HCT116 (cell line): ENCODE measurements at regions not wholly inside any gene's neighbourhood (a gene's known extent, or its start where the extent isn't known, plus 50 kb on each side); places are given as distances from the start of the nearest gene placed in this dataset.

Source experiments
- ATAC-seq: fragments of 200-7000 bp; cut with Tn5 transposase; 2 replicates; pipeline ENCODE4 v1.9.1; 2020; ENCODE audit warnings: mild to moderate bottlenecking, moderate library complexity
- BruUV-seq: library from RNA; stranded (reverse); fragments of 400-500 nt; replicated peaks from 2 replicates; lab custom pipeline; 2021; lab: Mats Ljungman, UMichigan
- CTCF ChIA-PET: fragments of 300-600 bp; sonication (Branson Sonifier 250); formaldehyde crosslinking; loops from one replicate; lab custom pipeline; 2021; ENCODE audit warnings: antibody characterized with exemption; lab: Charles Lee
- POLR2A ChIA-PET: fragments of 300-600, 350-600 bp; sonication (Branson Sonifier 250); formaldehyde crosslinking; loops from one replicate; lab custom pipeline; 2021; ENCODE audit warnings: antibody characterized with exemption; lab: Charles Lee
- RAD21 ChIA-PET, 2 experiments: fragments of 300-600 bp; sonication (Branson Sonifier 250); formaldehyde crosslinking; loops; one replicate each; lab custom pipeline; 2023; ENCODE audit warnings: low total read pairs in 2 of 2; ENCODE audit not compliant: uncharacterized antibody in 2 of 2, unreplicated experiment in 2 of 2, low non-redundant PET in 1 of 2; lab: Charles Lee
- DNase-seq: peaks from one replicate; pipeline ENCODE4 v3.0.0-alpha.2; 2010; ENCODE audit warnings: low read depth, low spot score
- H2AFZ ChIP-seq: fragments of 200-600 bp; shearing (Covaris generic), sonication (generic); 2 replicates; pipeline ENCODE4 v1.6.1; 2017; ENCODE audit warnings: low read depth, mixed run types, mixed read lengths, antibody characterized with exemption, low read length; ENCODE audit not compliant: poor library complexity, severe bottlenecking
- H3K27ac ChIP-seq: 2 replicates; pipeline ENCODE4 v1.5.1; 2012; ENCODE audit warnings: low read depth, low read length
- H3K27me3 ChIP-seq: fragments of 200-600 bp; sonication (generic); 2 replicates; pipeline ENCODE4 v1.6.1; 2016; ENCODE audit warnings: mixed run types, low read length, mixed read lengths; ENCODE audit not compliant: insufficient read depth
- H3K36me3 ChIP-seq, 2 experiments: fragments of 200-500 bp in 1 of 2; fragments of 200-600 bp in 1 of 2; sonication (Bioruptor generic) in 1 of 2; sonication (generic) in 1 of 2; 2 replicates each; pipeline versions ENCODE4 v1.5.1 to v1.6.1; 2014 to 2016; ENCODE audit warnings: low read length in 2 of 2, inconsistent platforms in 1 of 2, mixed read lengths in 1 of 2, mixed run types in 1 of 2; ENCODE audit not compliant: insufficient read depth in 2 of 2, control insufficient read depth in 1 of 2
- H3K4me1 ChIP-seq, 2 experiments: fragments of 200-600 bp in 1 of 2; sonication (generic) in 1 of 2; 2 replicates each; pipeline versions ENCODE4 v1.5.1 to v1.6.1; 2012 to 2017; ENCODE audit warnings: low read length in 2 of 2, inconsistent platforms in 1 of 2, mild to moderate bottlenecking in 1 of 2, mixed read lengths in 1 of 2, mixed run types in 1 of 2, moderate library complexity in 1 of 2; ENCODE audit not compliant: insufficient read depth in 2 of 2, control insufficient read depth in 1 of 2
- H3K4me2 ChIP-seq: fragments of 200-600 bp; sonication (generic); 2 replicates; pipeline ENCODE4 v1.6.1; 2017; ENCODE audit warnings: mixed run types, low read length, mixed read lengths
- H3K4me3 ChIP-seq, 2 experiments: fragments of 200-600 bp in 1 of 2; sonication (generic) in 1 of 2; replicated peaks in 1 of 2; 2 replicates each; pipeline ENCODE4 v1.5.1; 2011 to 2016; ENCODE audit warnings: low read length in 2 of 2, control low read depth in 1 of 2, low read depth in 1 of 2, mild to moderate bottlenecking in 1 of 2, mixed read lengths in 1 of 2, mixed run types in 1 of 2
- H3K79me2 ChIP-seq: fragments of 200-600 bp; sonication (generic); 2 replicates; pipeline ENCODE4 v1.6.1; 2017; ENCODE audit warnings: mild to moderate bottlenecking, mixed run types, low read length, moderate library complexity, mixed read lengths; ENCODE audit not compliant: insufficient read depth
- H3K9ac ChIP-seq: fragments of 200-600 bp; sonication (generic); 2 replicates; pipeline ENCODE4 v1.6.1; 2016; ENCODE audit warnings: low read length, mixed read lengths
- H3K9me2 ChIP-seq: fragments of 200-600 bp; sonication (generic), shearing (Covaris generic); 2 replicates; pipeline ENCODE4 v1.6.1; 2017; ENCODE audit warnings: mixed run types, mild to moderate bottlenecking, moderate library complexity; ENCODE audit not compliant: insufficient read depth
- H3K9me3 ChIP-seq, 2 experiments: fragments of 200-500 bp in 1 of 2; fragments of 200-600 bp in 1 of 2; sonication (Bioruptor generic) in 1 of 2; sonication (generic) in 1 of 2; 2 replicates each; pipeline ENCODE4 v1.6.1; 2014 to 2017; ENCODE audit warnings: low read length in 2 of 2, mixed read lengths in 2 of 2, inconsistent platforms in 1 of 2, low read depth in 1 of 2, mild to moderate bottlenecking in 1 of 2, mixed run types in 1 of 2, moderate library complexity in 1 of 2; ENCODE audit not compliant: control insufficient read depth in 1 of 2, insufficient read depth in 1 of 2
- H4K20me1 ChIP-seq: fragments of 200-600 bp; sonication (generic), shearing (Covaris generic); 2 replicates; pipeline ENCODE4 v1.6.1; 2017; ENCODE audit warnings: mixed run types, mild to moderate bottlenecking, moderate library complexity; ENCODE audit not compliant: insufficient read depth
- CBX3 ChIP-seq: IDR thresholded peaks from 2 replicates; pipeline ENCODE4 v1.6.1; 2012; ENCODE audit warnings: low read depth
- CTCF ChIP-seq, 3 experiments: fragments of 200-600 bp in 1 of 3; sonication (generic) in 1 of 3; IDR thresholded peaks in 2 of 3; conservative IDR thresholded peaks in 1 of 3; 2 replicates each; pipeline ENCODE4 v1.5.1; 2012 to 2017; ENCODE audit warnings: low read depth in 2 of 3, low read length in 2 of 3, antibody characterized with exemption in 1 of 3, borderline replicate concordance in 1 of 3, control low read depth in 1 of 3, mild to moderate bottlenecking in 1 of 3, mixed read lengths in 1 of 3, mixed run types in 1 of 3, moderate library complexity in 1 of 3; ENCODE audit not compliant: insufficient read depth in 1 of 3
- FOSL1 ChIP-seq: IDR thresholded peaks from 2 replicates; pipeline ENCODE4 v1.6.1; 2012; ENCODE audit warnings: low read depth
- JUND ChIP-seq: IDR thresholded peaks from 2 replicates; pipeline ENCODE4 v1.6.1; 2012
- POLR2A ChIP-seq: IDR thresholded peaks from 2 replicates; pipeline ENCODE4 v1.7.0; 2011; ENCODE audit warnings: borderline replicate concordance; ENCODE audit not compliant: insufficient read depth, insufficient read length; ENCODE audit errors: extremely low read depth
- POLR2AphosphoS5 ChIP-seq: IDR thresholded peaks from 2 replicates; pipeline ENCODE4 v1.6.1; 2011; ENCODE audit warnings: mild to moderate bottlenecking, low read depth, low read length, moderate library complexity
- RAD21 ChIP-seq: IDR thresholded peaks from 2 replicates; pipeline ENCODE4 v1.6.1; 2012; ENCODE audit warnings: low read depth, mild to moderate bottlenecking
- REST ChIP-seq: IDR thresholded peaks from 2 replicates; pipeline ENCODE4 v1.6.1; 2012; ENCODE audit warnings: low read depth
- SIN3A ChIP-seq: IDR thresholded peaks from 2 replicates; pipeline ENCODE4 v1.6.1; 2012; ENCODE audit warnings: low read depth
- SP1 ChIP-seq: IDR thresholded peaks from 2 replicates; pipeline ENCODE4 v1.6.1; 2012; ENCODE audit warnings: low read depth
- YY1 ChIP-seq: IDR thresholded peaks from 2 replicates; pipeline ENCODE4 v1.6.1; 2011; ENCODE audit warnings: low read length, low read depth, moderate library complexity, mild to moderate bottlenecking; ENCODE audit not compliant: insufficient replicate concordance; ENCODE audit errors: extremely low read depth
- ZFX ChIP-seq: fragments of 450-650 bp; IDR thresholded peaks from 2 replicates; pipeline ENCODE4 v1.6.1; 2017
- intact Hi-C: fragments of 100-400 bp; cut with micrococcal nuclease; formaldehyde crosslinking; loops from 2 replicates; pipeline ENCODE4 v1.10.0; 2022
- TF ChIP-seq, protein P1 (sequence below): IDR thresholded peaks from 2 replicates; pipeline ENCODE4 v1.6.1; 2011; ENCODE audit warnings: mild to moderate bottlenecking, low read length, moderate library complexity; ENCODE audit not compliant: insufficient replicate concordance; ENCODE audit errors: extremely low read depth
- TF ChIP-seq, protein P2 (sequence below): IDR thresholded peaks from 2 replicates; pipeline ENCODE4 v1.6.1; 2012

- intact Hi-C loops, result no loop called here
- H3K9me3 ChIP-seq, result no peaks in the 10 kb centered on the region
- TF ChIP-seq CBX3 (no peak), SP1 (no peak), ZFX (no peak), YY1 (no peak), JUND (no peak), SIN3A (no peak), FOSL1 (no peak), RAD21 (no peak), POLR2A (no peak), REST (no peak), CTCF (IDR thresholded peaks at IDR 0.05 in 2 of 3, conservative IDR thresholded peaks at IDR 0.05 in 1 of 3; ENCODE audit: borderline replicate concordance in 1 of 3, insufficient read depth in 1 of 3, low read depth in 2 of 3, low read length in 2 of 3) (no peak), POLR2AphosphoS5 (no peak)
- TF ChIP-seq, protein P1, sequence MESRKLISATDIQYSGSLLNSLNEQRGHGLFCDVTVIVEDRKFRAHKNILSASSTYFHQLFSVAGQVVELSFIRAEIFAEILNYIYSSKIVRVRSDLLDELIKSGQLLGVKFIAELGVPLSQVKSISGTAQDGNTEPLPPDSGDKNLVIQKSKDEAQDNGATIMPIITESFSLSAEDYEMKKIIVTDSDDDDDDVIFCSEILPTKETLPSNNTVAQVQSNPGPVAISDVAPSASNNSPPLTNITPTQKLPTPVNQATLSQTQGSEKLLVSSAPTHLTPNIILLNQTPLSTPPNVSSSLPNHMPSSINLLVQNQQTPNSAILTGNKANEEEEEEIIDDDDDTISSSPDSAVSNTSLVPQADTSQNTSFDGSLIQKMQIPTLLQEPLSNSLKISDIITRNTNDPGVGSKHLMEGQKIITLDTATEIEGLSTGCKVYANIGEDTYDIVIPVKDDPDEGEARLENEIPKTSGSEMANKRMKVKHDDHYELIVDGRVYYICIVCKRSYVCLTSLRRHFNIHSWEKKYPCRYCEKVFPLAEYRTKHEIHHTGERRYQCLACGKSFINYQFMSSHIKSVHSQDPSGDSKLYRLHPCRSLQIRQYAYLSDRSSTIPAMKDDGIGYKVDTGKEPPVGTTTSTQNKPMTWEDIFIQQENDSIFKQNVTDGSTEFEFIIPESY, result no peak
- TF ChIP-seq, protein P2, sequence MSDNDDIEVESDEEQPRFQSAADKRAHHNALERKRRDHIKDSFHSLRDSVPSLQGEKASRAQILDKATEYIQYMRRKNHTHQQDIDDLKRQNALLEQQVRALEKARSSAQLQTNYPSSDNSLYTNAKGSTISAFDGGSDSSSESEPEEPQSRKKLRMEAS, result no peak
- ChIA-PET POLR2A (no interaction called here), RAD21 (no interaction called here), CTCF (no interaction called here)
- H3K36me3 ChIP-seq, result no peaks in the 10 kb centered on the region
- H3K27ac ChIP-seq, result no peak overlapping the region
- H3K4me1 ChIP-seq, result no peaks in the 10 kb centered on the region
- H2AFZ ChIP-seq, result no peak overlapping the region
- H3K27me3 ChIP-seq, result peaks cover 51% of the 10 kb centered on the region; the same call in 1 of the 2 replicates
- H4K20me1 ChIP-seq, result no peaks in the 10 kb centered on the region
- DNase-seq, result no peak
- no peaks in the 10 kb centered on the region for H3K79me2 ChIP-seq
- H3K9ac ChIP-seq, result no peak overlapping the region
- no peak overlapping the region for H3K4me2 ChIP-seq
- BruUV-seq, result no TSS peak
- no peak for ATAC-seq
- no peak overlapping the region for H3K4me3 ChIP-seq
- no peaks in the 10 kb centered on the region for H3K9me2 ChIP-seq
These were observed 50.0 kb upstream of the FRMD4A start for GRCh38 chr10:14380746-14381145.
